ENCODE measurements at regions not wholly inside any gene's neighbourhood (a gene's known extent, or its start where the extent isn't known, plus 50 kb on each side); places are given as distances from the start of the nearest gene placed in this dataset.

DNA sequence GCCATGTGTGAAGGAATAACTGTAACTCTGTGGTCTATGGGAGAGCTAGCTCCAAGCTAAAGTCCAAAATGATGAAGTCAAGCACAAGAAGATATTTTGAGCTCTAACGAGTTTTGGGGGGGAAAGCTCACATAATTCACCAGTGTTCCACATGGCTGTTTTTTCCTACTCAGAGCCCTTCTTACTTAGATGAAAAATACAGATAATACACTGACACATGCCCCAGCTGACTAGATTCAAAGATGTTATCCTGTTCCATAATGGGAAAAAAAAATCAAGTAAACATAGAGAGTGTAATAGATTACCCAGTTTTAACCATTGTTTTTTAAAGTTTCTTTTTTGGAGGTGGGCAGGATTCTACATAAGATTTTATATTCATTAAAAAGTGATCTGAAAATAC lies 86.6 kb downstream of the PRLHR start:
- DNase-seq (ENCODE audit: low read depth in 1 of 2, low spot score in 1 of 2) (no peak), ATAC-seq (no peak), FAIRE-seq (no peak)
- Histone ChIP-seq H3K9me3 (peaks cover 2% of the 10 kb centered on the region; the same call in 1 of the 3 replicates), H3K4me3 (no peak overlapping the region), H3K27ac (no peak overlapping the region), H3K4me1 (peaks cover 7% of the 10 kb centered on the region; the same call in 1 of the 3 replicates), H3K4me2 (no peak overlapping the region)
- ChIA-PET POLR2A (no interaction called here), CTCF (interaction anchor here (1.2 kb wide), 1 partner anchor 16 kb away, joined by 3 read pairs; no protein-coding TSS in a partner anchor)
- 14% methylated on average over 1 of the region's 1 CpG for WGBS (ENCODE audit: missing lambda C conversion rate)
- TF ChIP-seq JUNB (IDR thresholded peaks at IDR 0.05) (no peak), POLR2A (IDR thresholded peaks at IDR 0.05; ENCODE audit: low read length) (no peak), PHF8 (IDR thresholded peaks at IDR 0.05; ENCODE audit: borderline replicate concordance, low read depth) (no peak), NR3C1 (IDR thresholded peaks at IDR 0.05) (no peak), EHF (CRISPR knock-in tag; IDR thresholded peaks at IDR 0.05) (no peak), MYC (IDR thresholded peaks at IDR 0.05; ENCODE audit: borderline replicate concordance, low read length) (no peak)
- TF ChIP-seq, protein P1, sequence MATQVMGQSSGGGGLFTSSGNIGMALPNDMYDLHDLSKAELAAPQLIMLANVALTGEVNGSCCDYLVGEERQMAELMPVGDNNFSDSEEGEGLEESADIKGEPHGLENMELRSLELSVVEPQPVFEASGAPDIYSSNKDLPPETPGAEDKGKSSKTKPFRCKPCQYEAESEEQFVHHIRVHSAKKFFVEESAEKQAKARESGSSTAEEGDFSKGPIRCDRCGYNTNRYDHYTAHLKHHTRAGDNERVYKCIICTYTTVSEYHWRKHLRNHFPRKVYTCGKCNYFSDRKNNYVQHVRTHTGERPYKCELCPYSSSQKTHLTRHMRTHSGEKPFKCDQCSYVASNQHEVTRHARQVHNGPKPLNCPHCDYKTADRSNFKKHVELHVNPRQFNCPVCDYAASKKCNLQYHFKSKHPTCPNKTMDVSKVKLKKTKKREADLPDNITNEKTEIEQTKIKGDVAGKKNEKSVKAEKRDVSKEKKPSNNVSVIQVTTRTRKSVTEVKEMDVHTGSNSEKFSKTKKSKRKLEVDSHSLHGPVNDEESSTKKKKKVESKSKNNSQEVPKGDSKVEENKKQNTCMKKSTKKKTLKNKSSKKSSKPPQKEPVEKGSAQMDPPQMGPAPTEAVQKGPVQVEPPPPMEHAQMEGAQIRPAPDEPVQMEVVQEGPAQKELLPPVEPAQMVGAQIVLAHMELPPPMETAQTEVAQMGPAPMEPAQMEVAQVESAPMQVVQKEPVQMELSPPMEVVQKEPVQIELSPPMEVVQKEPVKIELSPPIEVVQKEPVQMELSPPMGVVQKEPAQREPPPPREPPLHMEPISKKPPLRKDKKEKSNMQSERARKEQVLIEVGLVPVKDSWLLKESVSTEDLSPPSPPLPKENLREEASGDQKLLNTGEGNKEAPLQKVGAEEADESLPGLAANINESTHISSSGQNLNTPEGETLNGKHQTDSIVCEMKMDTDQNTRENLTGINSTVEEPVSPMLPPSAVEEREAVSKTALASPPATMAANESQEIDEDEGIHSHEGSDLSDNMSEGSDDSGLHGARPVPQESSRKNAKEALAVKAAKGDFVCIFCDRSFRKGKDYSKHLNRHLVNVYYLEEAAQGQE (IDR thresholded peaks at IDR 0.05) = no peak

DNA sequence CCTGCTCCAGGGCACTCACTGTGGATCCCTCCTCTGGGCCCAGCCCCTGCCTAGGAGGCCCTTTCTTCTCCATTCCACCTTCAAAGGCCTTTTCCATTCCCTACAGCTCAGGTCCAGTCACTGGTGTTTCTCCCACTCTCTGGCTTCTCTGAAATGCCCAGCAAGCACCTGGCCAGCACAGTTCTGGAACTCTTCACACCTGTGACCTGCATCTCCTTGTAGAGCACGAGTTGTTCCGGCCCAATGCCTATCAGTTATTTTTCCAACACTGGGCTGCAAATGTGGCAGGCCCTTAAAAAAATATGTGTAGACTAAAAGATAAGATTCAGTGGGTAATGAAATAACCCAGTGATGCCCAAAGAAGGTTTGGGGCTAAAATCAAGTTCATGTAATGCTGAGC lies 87.1 kb downstream of the PRLHR start:
- H3K4me1 ChIP-seq = peaks cover 7% of the 10 kb centered on the region; the same call in 1 of the 3 replicates
- H3K27ac ChIP-seq = no peak overlapping the region
- CTCF ChIA-PET = no interaction called here
- no peak for ATAC-seq
- WGBS (ENCODE audit: missing lambda C conversion rate) = 72% methylated on average over 2 of the region's 2 CpGs
- no peaks in the 10 kb centered on the region; the same call in 2 of the 3 replicates for H3K9me3 ChIP-seq
- POLR2A ChIA-PET = no interaction called here
- H3K4me2 ChIP-seq = no peak overlapping the region
- FAIRE-seq = no peak
- DNase-seq (ENCODE audit: low read depth in 1 of 2, low spot score in 1 of 2) = no peak
- no peak for TF ChIP-seq RCOR1 (IDR thresholded peaks at IDR 0.05; ENCODE audit: low read depth, low read length)
- TF ChIP-seq, protein P2, sequence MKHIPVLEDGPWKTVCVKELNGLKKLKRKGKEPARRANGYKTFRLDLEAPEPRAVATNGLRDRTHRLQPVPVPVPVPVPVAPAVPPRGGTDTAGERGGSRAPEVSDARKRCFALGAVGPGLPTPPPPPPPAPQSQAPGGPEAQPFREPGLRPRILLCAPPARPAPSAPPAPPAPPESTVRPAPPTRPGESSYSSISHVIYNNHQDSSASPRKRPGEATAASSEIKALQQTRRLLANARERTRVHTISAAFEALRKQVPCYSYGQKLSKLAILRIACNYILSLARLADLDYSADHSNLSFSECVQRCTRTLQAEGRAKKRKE (CRISPR knock-in tag; IDR thresholded peaks at IDR 0.05; ENCODE audit: low read depth) = no peak
- TF ChIP-seq, protein P3, sequence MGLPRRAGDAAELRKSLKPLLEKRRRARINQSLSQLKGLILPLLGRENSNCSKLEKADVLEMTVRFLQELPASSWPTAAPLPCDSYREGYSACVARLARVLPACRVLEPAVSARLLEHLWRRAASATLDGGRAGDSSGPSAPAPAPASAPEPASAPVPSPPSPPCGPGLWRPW (IDR thresholded peaks at IDR 0.05) = no peak
- TF ChIP-seq RFX5 (IDR thresholded peaks at IDR 0.05) = no peak
- TF ChIP-seq, protein P4, sequence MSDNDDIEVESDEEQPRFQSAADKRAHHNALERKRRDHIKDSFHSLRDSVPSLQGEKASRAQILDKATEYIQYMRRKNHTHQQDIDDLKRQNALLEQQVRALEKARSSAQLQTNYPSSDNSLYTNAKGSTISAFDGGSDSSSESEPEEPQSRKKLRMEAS (IDR thresholded peaks at IDR 0.05) = no peak
- no peak for TF ChIP-seq ZFP36 (IDR thresholded peaks at IDR 0.05; ENCODE audit: borderline replicate concordance, partially characterized antibody)
- no peak for TF ChIP-seq RNF2 (IDR thresholded peaks at IDR 0.05; ENCODE audit: borderline replicate concordance, low read depth)
- TF ChIP-seq CHD2 (IDR thresholded peaks at IDR 0.05; ENCODE audit: low read length, partially characterized antibody) = no peak
- TF ChIP-seq CBX8 (IDR thresholded peaks at IDR 0.05) = no peak
- no peak for TF ChIP-seq HOXB13 (CRISPR knock-in tag; IDR thresholded peaks at IDR 0.05; ENCODE audit: low read depth)
- TF ChIP-seq MAZ (IDR thresholded peaks at IDR 0.05; ENCODE audit: borderline replicate concordance, low read depth, low read length) = no peak
- TF ChIP-seq HOXA7 (CRISPR knock-in tag; IDR thresholded peaks at IDR 0.05) = no peak
- no peak for TF ChIP-seq CHD4 (IDR thresholded peaks at IDR 0.05; ENCODE audit: borderline replicate concordance)
- no peak overlapping the region for H3K4me3 ChIP-seq

Data from A549 (cell line).